GM23248 (cell line): ENCODE measurements at regions not wholly inside any gene's neighbourhood (a gene's known extent, or its start where the extent isn't known, plus 50 kb on each side); places are given as distances from the start of the nearest gene placed in this dataset.
"Not testable (repeated sequence)": the region's sequence is repeated elsewhere in the genome, so short reads cannot be mapped to it uniquely, and the experiment has no call there.

Experiments
- DNase-seq: peaks from one replicate; pipeline ENCODE4 v3.0.0-alpha.2; 2015
- H2AFZ ChIP-seq: fragments of 200-600 bp; sonication (generic); 2 replicates; pipeline ENCODE4 v1.6.1; 2016; ENCODE audit warnings: antibody characterized with exemption
- H3F3A ChIP-seq: fragments of 200-600 bp; sonication (generic); 2 replicates; pipeline ENCODE4 v1.6.1; 2016; ENCODE audit warnings: mild to moderate bottlenecking, antibody characterized with exemption, mixed run types; ENCODE audit not compliant: insufficient read depth
- H3K27ac ChIP-seq: fragments of 200-600 bp; sonication (generic); 2 replicates; pipeline ENCODE4 v1.5.1; 2016; ENCODE audit warnings: mild to moderate bottlenecking
- H3K27me3 ChIP-seq: fragments of 200-600 bp; sonication (generic); replicated peaks from 2 replicates; pipeline ENCODE4 v1.6.1; 2016; ENCODE audit warnings: mild to moderate bottlenecking; ENCODE audit not compliant: insufficient read depth
- H3K36me3 ChIP-seq: fragments of 200-600 bp; sonication (generic); 2 replicates; pipeline ENCODE4 v1.6.1; 2016; ENCODE audit warnings: low read depth, mild to moderate bottlenecking
- H3K4me1 ChIP-seq: fragments of 200-600 bp; sonication (generic); 2 replicates; pipeline ENCODE4 v1.6.1; 2016; ENCODE audit warnings: mild to moderate bottlenecking; ENCODE audit not compliant: insufficient read depth
- H3K4me2 ChIP-seq: fragments of 200-600 bp; sonication (generic); one replicate; pipeline ENCODE4 v1.6.1; 2016; ENCODE audit warnings: mild to moderate bottlenecking; ENCODE audit not compliant: unreplicated experiment
- H3K4me3 ChIP-seq: fragments of 200-600 bp; sonication (generic); 2 replicates; pipeline ENCODE4 v1.5.1; 2016; ENCODE audit warnings: mild to moderate bottlenecking
- H3K79me2 ChIP-seq: fragments of 200-600 bp; sonication (generic); 2 replicates; pipeline ENCODE4 v1.6.1; 2016; ENCODE audit warnings: mild to moderate bottlenecking; ENCODE audit not compliant: insufficient read depth
- H3K9ac ChIP-seq: fragments of 200-600 bp; sonication (generic); 2 replicates; pipeline ENCODE4 v1.6.1; 2016; ENCODE audit warnings: mild to moderate bottlenecking
- H3K9me2 ChIP-seq: fragments of 200-600 bp; sonication (generic); 2 replicates; pipeline ENCODE4 v1.6.1; 2016; ENCODE audit warnings: mixed run types, mild to moderate bottlenecking, moderate library complexity; ENCODE audit not compliant: insufficient read depth
- H3K9me3 ChIP-seq: fragments of 200-600 bp; sonication (generic); one replicate; pipeline ENCODE4 v1.6.1; 2017; ENCODE audit warnings: low read depth
- H4K20me1 ChIP-seq: fragments of 200-600 bp; sonication (generic); 2 replicates; pipeline ENCODE4 v1.6.0; 2016; ENCODE audit not compliant: insufficient read depth
- EZH2 ChIP-seq: fragments of 200-600 bp; sonication (generic); IDR thresholded peaks from 2 replicates; pipeline ENCODE4 v1.6.1; 2018; ENCODE audit warnings: antibody characterized with exemption, mild to moderate bottlenecking; ENCODE audit not compliant: insufficient read depth, poor library complexity, severe bottlenecking
- EZH2phosphoT487 ChIP-seq: fragments of 200-600 bp; sonication (generic); IDR thresholded peaks from 2 replicates; pipeline ENCODE4 v1.6.1; 2018; ENCODE audit warnings: antibody characterized with exemption, moderate library complexity, mild to moderate bottlenecking, low read depth; ENCODE audit not compliant: insufficient read depth
- WGBS, 2 experiments: methylation state at CpG; one replicate each; pipeline ENCODE4 v1.1.6; 2015 to 2017; ENCODE audit warnings: low lambda C conversion rate in 2 of 2, low coverage in 1 of 2; ENCODE audit errors: missing lambda C conversion rate in 2 of 2; 5-methylcytosine and 5-hydroxymethylcytosine counted together
- in situ Hi-C: fragments of 300-500 bp; cut with MboI; formaldehyde crosslinking; loops from 2 replicates; pipeline ENCODE4 v1.15.0; 2020

DNA sequence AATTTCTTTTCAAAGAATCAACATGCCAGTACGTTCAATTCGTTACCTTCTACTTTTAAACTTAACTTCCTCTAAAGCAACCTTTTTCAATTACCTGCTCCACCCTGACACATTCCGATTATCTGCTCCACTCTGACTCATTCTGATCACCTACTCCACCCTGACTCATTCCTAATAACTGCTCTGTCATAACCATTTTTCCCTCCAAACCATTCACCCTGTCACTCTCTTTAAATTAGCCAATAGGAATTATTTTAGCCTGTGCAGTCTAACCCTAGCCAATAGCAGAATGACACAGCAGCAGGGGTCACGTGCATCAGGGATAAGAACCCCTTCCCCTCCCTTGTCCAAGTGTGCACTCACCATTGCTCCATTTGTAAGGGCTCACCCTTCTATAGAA lies 557.4 kb upstream of the EYS start:
- Histone ChIP-seq H3K4me2 (no peak overlapping the region), H3F3A (no peaks in the 10 kb centered on the region), H4K20me1 (no peaks in the 10 kb centered on the region), H2AFZ (no peak overlapping the region), H3K9ac (no peak overlapping the region), H3K9me3 (no peaks in the 10 kb centered on the region), H3K9me2 (no peaks in the 10 kb centered on the region), H3K27me3 (no peaks in the 10 kb centered on the region), H3K4me1 (no peaks in the 10 kb centered on the region), H3K79me2 (no peaks in the 10 kb centered on the region), H3K4me3 (no peak overlapping the region), H3K27ac (no peak overlapping the region), H3K36me3 (no peaks in the 10 kb centered on the region)
- in situ Hi-C loops: no loop called here
- TF ChIP-seq EZH2: no peak
- TF ChIP-seq EZH2phosphoT487: no peak
- WGBS, 2 experiments: 6 to 15% methylated on average over 4 of the region's 4 CpGs
- no peak for DNase-seq

- H3K9me2 ChIP-seq, H3K4me1 ChIP-seq, H3K9ac ChIP-seq, H2AFZ ChIP-seq, H3K36me3 ChIP-seq, H3K4me2 ChIP-seq, in situ Hi-C loops, H3F3A ChIP-seq, H3K79me2 ChIP-seq, H3K27ac ChIP-seq, H4K20me1 ChIP-seq, H3K27me3 ChIP-seq, DNase-seq, H3K4me3 ChIP-seq, H3K9me3 ChIP-seq: not testable (repeated sequence)
- 36 to 45% methylated on average over 6 of the region's 6 CpGs for whole genome bisulfite sequencing, 2 experiments
Observed at GRCh38 chr6:66258731-66259487, 551.9 kb upstream of the EYS start.

DNA sequence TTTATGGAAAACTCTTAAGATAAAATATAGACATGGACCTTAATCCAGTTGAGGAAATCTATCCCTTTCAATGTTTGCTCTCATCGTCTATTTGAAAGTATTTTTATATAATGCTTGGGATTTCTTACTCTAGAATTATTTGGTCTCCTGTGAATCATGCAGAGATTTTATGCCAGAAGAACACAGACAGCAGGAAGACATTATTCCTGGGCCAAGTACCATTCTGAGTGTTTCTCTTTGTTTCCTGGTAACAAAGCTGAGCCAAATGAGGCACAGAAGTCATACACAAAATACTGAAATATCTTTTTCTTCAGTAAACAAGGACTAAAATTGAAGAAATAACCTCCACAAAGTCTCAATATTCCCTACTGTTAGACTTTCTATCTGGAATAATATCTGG lies 538.2 kb upstream of the EYS start:
- no peak overlapping the region for H3K27ac ChIP-seq
- peak; percentile 8 for DNase-seq
- H3F3A ChIP-seq: no peaks in the 10 kb centered on the region
- TF ChIP-seq EZH2 (no peak), EZH2phosphoT487 (no peak)
- H4K20me1 ChIP-seq: no peaks in the 10 kb centered on the region
- H2AFZ ChIP-seq: no peak overlapping the region
- H3K9me3 ChIP-seq: no peaks in the 10 kb centered on the region
- H3K4me2 ChIP-seq: no peak overlapping the region
- H3K27me3 ChIP-seq: no peaks in the 10 kb centered on the region
- H3K4me3 ChIP-seq: no peak overlapping the region
- H3K9ac ChIP-seq: no peak overlapping the region
- no peaks in the 10 kb centered on the region for H3K4me1 ChIP-seq
- H3K36me3 ChIP-seq: no peaks in the 10 kb centered on the region
- no peaks in the 10 kb centered on the region for H3K79me2 ChIP-seq
- H3K9me2 ChIP-seq: no peaks in the 10 kb centered on the region
- 0 to 15% methylated on average over 1 of the region's 1 CpG for WGBS, 2 experiments
- in situ Hi-C loops: no loop called here

GRCh38 chr6:66238851-66239250 lies 531.8 kb upstream of the EYS start:
- 40 to 41% methylated on average over 2 of the region's 2 CpGs for WGBS, 2 experiments

GRCh38 chr6:66232890-66233289 lies 525.9 kb upstream of the EYS start:
- no peak for TF ChIP-seq EZH2phosphoT487
- no peak for TF ChIP-seq EZH2
- H3K9me2 ChIP-seq: no peaks in the 10 kb centered on the region
- no peak overlapping the region for H3K27ac ChIP-seq
- no peaks in the 10 kb centered on the region for H3K27me3 ChIP-seq
- H3K4me3 ChIP-seq: no peak overlapping the region
- no peaks in the 10 kb centered on the region for H3K9me3 ChIP-seq
- no peaks in the 10 kb centered on the region for H4K20me1 ChIP-seq
- H3K79me2 ChIP-seq: no peaks in the 10 kb centered on the region
- H3K9ac ChIP-seq: no peak overlapping the region
- no peak overlapping the region for H3K4me2 ChIP-seq
- no peaks in the 10 kb centered on the region for H3K36me3 ChIP-seq
- H3K4me1 ChIP-seq: no peaks in the 10 kb centered on the region
- in situ Hi-C loops: no loop called here
- WGBS, 2 experiments: 57 to 66% methylated on average over 2 of the region's 2 CpGs
- no peak for DNase-seq
- H3F3A ChIP-seq: no peaks in the 10 kb centered on the region
- no peak overlapping the region for H2AFZ ChIP-seq

More at GRCh38 chr6:66238851-66239250, 531.8 kb upstream of the EYS start:
- Histone ChIP-seq H3K4me3 (no peak overlapping the region), H3F3A (no peaks in the 10 kb centered on the region), H3K4me1 (no peaks in the 10 kb centered on the region), H2AFZ (no peak overlapping the region), H3K79me2 (no peaks in the 10 kb centered on the region), H3K9ac (no peak overlapping the region), H3K9me3 (no peaks in the 10 kb centered on the region), H3K4me2 (no peak overlapping the region), H3K9me2 (no peaks in the 10 kb centered on the region), H3K27ac (no peak overlapping the region), H3K36me3 (no peaks in the 10 kb centered on the region), H4K20me1 (no peaks in the 10 kb centered on the region), H3K27me3 (no peaks in the 10 kb centered on the region)
- in situ Hi-C loops: no loop called here
- DNase-seq: no peak
- TF ChIP-seq EZH2 (no peak), EZH2phosphoT487 (no peak)
